Stimulated activated CD8-positive, alpha-beta memory T cell treated with anti-CD3 and anti-CD28 coated beads, Interleukin-4, amount 100 ng/mL, for 48 hours (primary cell): ENCODE measurements at regions not wholly inside any gene's neighbourhood (a gene's known extent, or its start where the extent isn't known, plus 50 kb on each side); places are given as distances from the start of the nearest gene placed in this dataset.

Experiments used
- DNase-seq: peaks from one replicate; pipeline ENCODE4 v3.0.0-alpha.2; 2020

DNA sequence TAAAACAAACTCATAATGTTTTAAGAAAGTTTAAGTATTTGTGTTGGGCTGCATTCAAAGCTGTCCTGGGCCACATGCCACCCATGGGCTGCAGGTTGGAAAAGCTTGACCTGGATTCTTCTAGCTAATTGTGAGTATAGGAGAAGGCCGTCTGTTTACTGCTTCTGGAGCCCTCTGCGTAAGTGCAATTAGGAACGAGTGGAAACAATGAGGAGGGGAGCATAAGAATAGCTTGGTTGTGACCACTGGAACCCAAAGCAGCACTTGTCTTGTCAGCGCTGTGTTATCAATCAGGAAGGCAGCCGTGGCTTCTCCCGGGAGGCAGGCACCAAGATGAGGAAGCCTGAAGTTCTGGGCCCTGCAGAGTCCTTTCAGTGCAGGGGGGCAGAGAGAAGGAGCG is 110.4 kb upstream of the MBNL2 start:
- no peak for DNase-seq

DNA sequence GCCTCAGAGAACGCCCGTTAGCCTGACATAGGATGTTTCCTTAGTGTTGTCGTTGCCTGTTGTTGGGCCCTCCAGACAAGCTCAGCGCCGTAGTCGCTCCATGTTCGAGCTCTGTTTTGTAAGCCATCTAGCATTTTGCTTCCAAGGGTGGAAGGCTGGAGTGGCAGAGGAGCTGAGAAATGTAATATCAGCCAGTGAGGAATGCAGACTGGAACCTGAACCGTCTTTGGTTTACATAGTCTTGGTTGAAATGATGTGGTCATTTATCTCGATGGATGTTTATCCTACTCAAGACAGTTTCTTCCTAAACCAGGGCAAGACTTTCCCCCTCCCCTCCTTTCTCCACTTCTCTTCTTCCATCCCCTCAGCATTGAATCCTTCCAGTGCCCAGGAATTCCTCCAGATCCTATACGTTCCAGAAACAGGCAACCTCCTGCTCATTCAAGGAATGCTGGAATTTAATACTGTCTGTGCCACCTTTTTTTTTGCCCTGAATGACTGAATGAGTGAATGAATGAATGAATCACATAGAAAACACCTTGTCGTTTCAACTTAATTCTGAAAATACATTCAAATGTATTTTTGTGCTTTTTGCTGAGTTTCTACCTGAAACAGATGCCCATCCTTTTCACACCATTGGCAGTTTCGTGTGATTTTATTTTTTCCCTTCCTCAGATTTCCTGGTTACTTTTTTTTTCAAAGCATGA is 109.5 kb upstream of the MBNL2 start:
- DNase-seq = no peak

DNA sequence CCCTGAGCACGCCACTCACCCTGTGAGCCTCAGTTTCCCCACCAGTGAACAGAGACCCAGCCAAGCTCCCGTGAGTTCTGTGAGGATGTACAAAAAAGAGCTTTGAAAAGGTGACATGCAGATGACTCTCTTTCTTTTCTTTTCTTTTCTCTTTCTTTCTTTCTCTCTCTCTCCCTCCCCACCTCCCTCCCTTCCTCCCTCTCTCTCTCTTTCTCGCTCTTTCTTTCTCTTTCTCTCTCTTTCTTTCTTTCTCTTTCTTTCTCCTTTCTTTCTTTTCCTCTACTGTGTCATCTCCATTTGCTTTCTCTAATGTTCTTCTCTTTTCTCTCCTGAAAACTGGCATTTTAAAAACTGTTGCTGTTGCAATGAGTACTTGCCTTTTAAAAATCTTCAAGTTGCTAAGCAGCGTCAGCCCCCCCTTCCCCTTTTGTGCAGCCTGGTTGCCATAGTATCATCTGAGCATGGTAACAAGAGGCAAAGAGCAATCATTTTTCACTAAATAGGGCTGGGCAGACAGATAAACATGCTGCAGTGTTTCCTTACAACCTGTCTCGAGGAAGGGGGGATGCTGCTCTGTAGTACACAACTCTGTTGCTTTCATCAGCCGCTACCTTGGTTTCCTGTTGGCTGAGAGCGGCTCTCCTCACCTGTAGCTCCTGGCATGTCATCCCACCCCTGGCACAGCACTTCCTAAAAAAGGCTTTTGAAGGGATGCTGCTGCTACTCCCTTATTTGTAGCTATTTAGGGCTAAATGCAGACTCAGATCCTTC is 108.7 kb upstream of the MBNL2 start:
- no peak for DNase-seq

DNA sequence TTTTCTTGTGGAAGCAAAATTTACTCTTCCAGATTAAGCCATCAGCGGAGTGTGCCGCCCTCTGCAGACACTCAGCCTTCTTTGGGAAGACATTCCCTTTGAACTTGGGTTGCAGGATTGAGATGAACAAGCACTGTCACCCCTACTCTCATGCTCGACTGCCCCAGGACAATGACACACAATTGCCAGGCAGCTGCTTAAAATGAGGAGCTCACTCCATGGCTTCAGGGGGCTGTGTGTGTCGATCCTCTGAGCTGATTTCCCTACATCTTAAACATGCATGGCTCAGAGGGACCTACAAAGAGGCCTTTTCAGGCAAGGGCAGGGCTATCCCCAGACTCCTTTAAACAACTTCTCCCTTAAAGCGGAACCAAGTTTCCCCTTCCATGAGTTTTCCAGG is 107.5 kb upstream of the MBNL2 start:
- no peak for DNase-seq

DNA sequence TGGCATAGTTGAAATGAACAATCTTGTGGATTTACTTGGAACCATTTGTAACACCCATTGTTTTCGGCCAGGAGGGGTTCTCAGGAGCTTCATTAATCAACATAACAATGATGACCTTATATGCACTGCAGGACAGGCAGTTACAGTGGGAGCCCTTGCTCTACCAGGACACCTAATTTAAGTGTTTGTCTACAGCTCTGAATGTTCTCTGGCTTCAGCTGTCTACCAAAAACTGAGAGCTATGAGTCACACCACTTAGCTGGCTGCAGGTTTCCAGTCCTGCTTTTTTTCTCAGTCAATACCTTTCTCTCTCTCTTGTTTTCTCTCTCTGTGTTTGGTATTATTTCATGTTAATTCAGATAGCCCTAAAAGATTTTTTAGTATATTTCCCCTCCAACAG is 105.4 kb upstream of the MBNL2 start:
- no peak for DNase-seq

DNA sequence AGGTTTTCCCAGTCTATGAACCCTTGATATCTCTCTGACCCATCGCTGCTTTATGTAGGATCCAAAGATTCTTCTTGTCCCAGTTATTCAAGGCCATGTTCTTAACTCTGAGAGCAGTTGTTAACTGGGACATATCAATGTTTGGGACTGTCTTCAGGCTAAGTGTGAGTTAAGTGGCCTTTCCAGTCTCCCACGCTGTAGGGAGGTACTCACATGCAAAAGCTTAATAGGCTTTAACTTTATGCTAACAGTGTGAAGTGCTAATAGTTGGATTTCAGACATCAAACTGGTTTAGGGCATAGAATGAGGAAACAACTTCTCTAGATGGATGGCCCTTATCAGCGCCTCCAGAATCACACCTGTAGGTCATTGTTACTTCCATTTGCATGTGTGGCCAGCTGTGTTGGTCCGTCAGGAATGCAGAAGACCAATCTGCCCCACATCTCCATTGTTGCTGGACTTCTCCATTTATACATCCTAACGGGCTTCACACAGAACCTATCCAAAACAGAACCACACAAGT is 104.7 kb upstream of the MBNL2 start:
- no peak for DNase-seq

DNA sequence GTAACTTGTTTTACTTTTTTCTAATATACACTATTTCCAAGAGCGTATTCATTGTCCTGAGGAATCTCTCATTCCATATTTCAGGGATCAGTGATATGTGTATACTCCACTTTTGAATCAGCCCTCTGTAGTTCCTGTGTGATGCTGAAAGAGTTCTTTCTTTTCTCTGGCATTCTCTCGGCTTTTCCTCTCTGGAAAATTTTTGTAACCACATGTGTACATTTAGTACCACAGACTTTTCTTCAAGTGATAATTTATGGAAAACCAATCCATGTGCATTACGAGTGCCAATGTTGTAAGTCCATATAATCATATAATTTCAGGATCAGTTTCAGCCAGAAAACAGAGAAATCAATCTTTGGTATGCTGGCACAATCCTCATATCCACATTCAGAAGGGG is 102.2 kb upstream of the MBNL2 start:
- no peak for DNase-seq

DNA sequence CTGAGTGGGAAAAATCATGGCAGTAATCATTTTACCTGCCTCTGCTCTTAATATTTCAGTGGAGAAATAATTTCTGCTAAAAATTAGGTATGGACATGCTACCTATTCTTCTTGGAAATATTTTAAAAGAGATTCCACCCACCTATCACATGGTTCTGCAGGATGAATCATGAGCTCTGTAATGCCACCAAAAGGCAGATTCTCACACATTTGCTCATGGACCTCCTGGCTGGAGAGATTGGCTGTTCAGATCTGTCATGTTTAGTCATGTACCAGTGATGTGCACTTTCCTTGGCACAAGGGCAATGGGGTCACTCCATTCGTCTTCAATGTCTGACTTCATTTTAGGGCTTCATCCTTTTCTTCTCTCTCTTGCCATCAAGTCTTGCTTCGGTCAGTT is 101.8 kb upstream of the MBNL2 start:
- DNase-seq = no peak

DNA sequence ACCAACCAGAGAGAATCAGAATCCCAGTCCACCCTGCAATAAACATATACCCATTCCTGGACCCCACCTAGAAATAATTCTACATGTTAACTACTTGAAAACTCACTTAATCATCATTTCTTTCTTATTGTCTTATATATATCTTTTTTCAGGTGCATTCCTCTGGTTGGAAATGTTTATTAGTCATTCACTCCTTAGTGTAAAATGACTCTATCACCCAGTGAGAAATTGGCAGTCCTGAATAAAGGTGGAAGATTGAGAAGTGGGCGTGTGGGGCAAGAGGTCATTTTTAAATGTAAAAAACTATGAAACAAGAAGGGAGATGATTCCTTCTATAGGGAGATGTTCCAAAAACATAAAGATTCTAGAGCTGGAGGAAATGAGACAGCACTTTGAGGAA is 101.2 kb upstream of the MBNL2 start:
- DNase-seq = no peak

DNA sequence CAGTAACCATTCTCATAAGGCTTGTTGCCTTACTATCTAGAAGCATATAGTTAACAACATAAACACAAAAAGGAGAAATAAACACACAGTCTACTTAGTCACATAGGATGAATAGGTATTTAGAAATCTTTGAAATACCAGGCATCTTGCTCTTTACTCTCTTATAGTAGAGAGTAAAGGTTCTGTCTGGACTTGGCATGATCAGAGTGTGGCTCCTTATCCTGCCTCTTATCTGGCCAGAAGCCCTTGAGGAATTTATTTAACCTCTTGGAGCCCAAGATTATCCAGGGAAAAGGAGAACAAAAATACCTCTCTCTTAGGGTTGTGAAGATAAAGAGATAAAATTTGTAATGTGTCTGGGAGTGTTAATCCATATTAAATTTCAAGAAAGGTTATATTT is 100.2 kb upstream of the MBNL2 start:
- DNase-seq = no peak

DNA sequence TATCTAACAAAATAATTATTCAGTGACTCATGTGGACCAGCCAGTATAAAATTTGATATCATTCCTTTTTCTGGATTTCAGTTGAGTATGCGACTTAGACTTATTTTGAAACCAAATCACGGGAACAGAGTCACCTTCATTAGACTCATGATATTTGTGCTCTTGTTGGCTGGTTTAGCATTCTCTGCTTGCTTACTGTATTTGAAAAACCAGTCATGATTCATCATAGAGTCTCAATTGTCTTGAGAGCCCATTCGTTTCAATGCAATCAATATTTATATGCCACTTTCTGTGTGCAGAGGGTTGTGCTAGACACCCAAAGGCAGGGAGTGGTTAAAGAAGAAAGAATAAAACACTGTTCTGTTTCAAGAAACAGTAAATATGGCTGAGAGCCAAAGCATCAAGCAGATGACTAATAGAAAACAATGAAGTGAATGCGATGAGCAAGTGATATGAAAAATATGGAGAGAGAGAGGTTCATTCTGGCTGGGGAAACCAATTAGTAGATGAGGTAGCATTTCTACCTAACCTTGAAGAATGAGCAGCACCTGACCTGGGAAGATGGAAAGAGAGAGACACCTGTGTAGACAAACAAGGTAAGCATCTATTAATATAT is 99.6 kb upstream of the MBNL2 start:
- no peak for DNase-seq

DNA sequence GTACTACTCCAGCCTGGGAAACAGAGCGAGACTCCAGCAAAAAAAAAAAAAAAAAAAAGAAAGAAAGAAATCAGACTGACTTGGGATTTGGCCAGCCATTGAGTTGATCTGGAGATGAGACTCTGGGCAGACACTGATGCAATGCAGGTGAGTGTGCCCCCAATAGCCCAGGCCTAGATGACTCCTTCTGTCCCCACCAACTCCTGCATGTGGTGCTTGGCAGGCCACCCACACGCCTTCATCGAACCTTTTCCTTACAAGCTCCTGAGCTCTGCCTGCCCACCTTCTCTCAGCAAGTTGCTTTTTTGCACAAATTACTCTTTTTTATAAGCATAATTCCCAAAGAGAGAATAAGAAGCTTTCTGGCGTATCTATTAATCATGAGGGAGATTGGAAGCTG is 97.9 kb upstream of the MBNL2 start:
- DNase-seq = no peak

DNA sequence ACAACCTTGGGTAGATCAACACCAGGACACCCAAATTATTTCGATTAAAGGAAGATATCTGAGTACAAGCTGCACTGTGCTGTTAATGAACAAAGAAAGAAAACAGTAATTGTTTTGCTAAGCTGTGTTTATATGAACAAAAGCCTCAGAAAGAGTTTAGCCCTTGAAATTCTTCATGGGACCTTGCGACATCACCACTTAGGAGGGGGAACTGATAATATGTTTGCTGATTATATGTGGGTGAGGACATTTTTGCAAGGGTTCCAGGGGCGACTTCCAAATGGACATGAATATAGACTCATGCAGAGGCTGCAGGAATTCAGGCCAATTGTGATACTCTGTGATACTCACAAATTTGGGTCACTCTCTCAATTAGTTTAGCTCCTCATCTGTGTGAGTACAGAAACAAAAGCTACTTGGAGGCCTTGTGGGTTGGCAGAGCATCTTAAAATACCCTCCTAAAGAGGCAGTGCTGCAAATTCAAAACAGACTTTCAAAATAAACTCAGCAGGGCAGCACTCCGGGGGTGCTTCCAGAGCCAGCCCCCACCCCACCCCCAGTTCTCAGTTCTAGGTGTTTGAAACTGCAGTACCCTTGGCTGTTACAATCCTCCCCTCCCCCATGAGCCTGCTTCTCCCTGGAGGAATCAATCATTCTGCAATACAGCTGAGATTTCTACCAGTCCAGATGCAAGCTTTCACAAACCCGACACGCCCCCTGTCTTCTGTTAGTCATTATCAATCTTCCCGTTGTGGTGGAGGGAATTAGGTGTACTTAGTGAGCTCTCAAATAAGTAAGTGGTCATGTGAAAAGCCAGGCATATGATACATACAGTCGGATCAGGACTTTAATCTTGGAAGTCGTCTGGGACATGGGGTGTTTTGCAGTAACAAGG is 97.0 kb upstream of the MBNL2 start:
- DNase-seq = peak; percentile 60

DNA sequence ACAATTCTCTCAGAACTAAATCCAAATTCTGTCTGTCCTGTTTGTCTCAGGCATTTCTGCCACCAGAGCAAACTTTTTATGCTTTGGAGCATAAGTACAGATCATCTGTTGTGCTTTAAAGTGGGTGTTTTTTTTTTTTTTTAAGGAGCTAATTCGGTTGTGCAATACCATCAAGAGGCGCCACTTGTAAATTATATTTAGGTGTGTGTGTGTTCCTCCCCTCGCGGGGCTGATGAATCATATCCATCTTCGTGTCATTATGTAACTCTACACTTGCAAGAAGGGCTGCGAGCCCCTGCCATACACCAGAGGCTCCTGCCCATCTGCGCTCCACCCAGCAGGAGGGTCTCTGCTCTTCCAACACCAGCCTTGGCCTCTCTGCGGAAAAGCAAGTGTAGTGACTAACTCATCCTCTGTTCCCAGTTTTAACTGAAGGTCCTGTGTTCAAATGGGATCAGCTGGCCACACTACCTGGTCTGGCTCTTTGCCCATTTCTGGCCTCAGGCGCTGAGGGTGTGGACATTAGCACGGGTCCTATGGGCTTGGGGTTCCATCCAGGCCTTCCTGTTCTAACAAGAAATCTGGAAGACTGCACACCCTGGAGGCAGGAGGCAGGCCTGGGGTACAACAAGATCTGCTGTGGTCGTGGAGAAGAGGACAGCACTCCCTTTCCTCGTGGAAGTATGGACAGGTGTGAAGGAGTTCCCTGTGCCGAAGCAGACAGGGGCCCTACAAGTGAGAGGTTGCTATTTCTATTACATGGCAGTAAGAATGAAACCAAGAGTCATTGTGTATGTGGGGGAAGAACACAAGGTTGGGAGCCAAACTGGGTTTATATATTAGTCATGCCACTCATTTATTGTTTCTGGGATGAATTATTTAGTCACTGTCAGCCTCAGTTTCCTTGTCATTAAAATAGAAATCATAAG is 96.1 kb upstream of the MBNL2 start:
- no peak for DNase-seq

DNA sequence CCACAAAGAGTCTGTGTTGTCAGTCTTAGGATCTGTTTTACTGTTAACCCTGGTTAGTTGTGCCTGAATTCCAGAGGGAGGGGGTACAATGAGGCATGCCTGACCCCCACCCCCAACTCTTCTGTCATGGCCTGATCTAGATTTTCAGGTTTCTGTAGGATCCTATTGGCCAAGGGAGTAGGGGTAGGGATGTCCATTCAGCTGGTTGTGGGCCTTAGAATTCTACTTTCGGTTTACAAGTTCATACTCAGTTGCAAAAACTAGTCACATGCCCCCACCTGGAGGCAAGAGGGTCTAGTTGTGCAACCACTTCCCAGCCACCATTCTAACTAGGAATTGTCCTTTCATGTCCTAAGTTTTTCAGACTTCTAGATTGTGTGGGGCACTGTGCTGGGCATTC is 94.3 kb upstream of the MBNL2 start:
- DNase-seq = no peak

DNA sequence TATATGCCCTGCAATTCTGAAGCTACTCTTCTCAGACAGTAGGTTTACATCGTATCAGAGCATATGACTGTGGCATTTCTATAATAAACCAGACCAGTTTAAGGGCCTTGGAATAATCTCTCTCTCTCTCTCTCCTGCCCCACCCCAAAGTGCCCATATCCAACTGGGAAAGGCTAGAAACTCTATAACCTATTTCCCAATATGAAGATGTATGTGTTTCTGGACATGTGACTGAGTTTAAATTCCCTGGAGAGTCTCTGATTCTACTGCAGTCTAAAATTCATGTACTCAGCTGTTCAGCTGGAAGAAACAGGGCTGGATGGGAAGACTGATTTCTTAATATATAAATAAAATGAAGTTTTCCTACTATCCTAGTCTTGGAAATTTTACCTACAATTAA is 91.9 kb upstream of the MBNL2 start:
- no peak for DNase-seq

DNA sequence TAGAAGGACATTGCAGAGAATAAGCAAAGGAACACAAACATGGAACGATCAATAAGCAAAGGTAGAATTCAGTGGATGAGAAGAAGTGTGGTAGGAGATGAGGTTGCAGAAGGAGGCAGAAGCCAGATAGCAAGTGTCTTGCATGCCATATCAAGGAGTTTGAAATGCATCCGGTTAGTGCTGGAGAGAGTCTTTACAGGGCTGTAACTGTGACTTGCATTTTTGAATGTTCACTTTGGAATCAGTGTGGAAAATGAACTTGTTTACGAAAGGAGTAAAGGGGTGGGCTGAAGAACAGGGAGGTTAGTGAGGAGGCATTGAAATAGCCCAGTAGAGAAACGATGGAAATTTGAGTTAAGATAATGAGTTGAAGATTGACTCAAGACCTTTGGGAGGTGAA is 90.7 kb upstream of the MBNL2 start:
- no peak for DNase-seq

DNA sequence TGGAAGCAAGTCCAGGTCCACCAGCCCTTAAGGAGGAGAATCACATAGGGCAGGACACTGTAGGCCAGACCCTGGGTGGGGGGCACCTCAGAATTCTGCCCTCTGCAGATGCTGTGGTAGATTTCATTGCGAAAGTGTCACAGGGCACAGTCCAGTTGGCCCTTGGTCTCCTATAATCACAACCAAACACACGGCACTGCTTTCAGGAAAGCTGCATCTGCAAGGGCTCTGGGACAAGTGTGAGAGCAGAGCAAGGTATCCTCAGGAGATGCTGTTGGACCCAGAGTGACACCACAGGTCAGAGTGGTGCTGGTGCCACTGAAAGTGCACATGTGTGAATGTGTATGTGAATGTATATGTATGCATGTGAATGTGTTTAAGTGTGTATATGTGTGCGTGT is 88.6 kb upstream of the MBNL2 start:
- DNase-seq = no peak

DNA sequence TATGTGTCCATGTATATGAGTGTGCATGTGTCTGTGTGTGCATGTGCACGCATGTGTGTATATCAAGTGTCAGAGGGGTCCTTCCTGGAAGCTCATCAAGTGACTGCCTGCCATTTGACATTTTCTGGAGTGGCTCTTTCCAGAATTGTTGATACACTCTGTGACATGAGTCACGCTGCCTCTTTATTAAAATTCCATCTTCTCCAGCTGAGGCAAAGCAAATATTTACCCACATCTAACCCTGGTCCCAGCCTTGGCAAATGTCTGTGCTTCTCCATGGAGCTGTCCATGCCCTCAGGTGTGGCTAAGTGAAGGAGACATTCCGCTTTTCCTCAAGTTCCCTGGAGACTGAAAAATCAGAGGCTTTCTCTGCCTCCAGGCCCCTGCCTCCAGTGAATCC is 88.2 kb upstream of the MBNL2 start:
- DNase-seq = no peak

DNA sequence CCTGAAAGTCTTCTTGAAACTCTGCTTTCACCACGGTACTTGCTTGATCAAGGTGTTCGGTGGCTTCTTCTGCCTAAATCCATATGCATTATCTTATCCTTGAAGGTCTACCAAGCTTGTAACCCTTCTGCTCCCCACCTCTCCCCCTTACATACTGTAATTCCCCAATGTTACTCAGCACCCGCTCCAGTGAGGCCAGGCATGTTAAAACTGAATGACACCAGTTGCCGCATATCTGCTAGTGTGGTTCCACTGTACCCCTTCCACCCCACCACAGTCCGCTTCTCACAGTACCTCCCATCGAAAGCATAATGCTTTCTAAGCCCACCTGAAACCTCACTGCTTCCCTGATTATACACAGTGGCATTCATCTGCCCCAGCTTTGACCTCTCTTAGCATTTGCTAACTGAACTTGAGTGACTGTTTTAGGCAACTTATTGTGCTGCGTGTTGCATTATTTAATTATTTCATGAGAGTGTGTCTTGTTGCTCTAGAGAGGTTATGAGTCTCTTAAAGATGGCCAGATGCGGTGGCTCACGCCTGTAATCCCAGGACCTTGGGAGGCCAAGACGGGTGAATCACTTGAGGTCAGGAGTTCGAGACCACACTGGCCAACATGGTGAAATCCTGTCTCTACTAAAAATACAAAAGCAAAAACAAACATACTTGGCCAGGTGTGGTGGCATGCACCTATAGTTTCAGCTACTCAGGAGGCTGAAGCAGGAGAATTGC is 87.6 kb upstream of the MBNL2 start:
- DNase-seq = no peak

DNA sequence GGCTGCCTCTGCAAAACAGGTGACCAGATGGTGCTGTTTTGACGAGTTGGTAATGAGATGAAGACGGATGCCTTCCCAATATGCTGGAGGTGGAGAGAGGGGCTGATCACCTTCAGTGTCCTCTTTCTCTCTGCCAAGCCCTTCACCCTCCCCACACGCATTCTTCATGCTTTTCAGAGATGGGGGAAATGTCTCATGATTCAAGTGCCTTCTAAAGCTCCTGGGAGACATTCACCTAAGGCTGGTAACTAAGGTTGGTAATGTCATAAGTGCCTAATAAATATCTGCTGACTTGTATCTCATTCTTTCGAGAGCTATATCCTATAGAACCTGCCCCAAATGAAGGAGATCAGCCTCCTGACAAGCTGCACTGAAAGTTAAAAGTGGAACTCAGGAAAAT is 86.2 kb upstream of the MBNL2 start:
- DNase-seq = no peak
